ENCODE measurements at regions not wholly inside any gene's neighbourhood (a gene's known extent, or its start where the extent isn't known, plus 50 kb on each side); places are given as distances from the start of the nearest gene placed in this dataset.
"Not testable (repeated sequence)": the region's sequence is repeated elsewhere in the genome, so short reads cannot be mapped to it uniquely, and the experiment has no call there.

DNA sequence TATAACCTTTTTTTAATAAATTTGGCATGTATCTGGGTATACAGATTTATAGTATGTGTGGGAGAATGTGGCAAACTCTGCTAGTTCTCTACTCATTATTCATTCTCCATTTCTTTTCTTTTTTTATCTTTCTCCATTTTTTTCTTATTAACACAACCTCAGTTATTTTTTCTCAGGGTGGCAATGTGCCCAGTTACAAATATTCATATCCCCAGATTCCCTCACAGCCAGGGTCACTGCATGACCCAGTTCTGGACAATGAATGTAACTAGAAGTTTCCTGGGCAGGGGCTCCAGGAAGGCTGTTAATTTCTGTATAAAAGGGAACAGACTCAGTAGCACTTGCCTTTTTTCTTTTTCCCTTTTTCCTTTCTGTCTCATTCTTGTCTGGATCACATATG is 95.6 kb downstream of the VCPKMT start:
- no peak for DNase-seq

DNA sequence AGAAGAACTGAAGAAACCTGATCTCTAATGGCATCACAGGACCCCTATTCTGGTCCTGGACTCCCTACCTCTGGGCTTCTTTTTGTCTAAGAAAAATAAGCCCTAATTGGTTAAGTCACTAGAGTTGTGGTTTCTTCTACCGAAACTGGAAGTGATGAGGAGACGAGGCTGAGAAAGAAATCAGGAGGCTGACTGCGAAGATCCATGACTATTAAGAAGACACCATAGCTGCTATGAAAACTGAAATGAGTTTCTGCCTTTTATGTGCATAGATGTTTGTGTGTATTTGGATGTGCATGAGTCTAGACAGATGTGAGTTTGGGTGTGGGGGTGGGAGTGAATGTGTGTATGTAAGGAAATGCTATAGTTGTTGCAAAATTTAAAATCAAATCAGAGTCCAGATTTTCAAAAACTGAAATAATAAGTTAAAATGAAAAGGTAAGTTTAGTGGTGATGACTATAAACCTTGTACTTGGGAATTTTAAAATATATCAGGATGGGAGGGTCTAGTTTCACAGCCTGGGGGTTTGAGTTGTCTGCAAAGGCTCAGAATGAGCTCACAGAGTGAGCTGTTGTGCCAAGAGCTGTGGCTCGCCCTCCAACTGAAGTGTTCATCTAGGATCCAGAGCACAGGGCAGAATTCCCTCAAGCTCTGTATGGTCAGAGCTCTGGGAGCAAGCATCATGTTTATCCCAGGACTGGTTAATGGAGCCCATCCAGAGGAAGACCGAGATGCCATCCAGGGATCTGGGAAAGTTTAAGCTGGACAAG is 94.9 kb downstream of the VCPKMT start:
- peak; percentile 72 for DNase-seq

DNA sequence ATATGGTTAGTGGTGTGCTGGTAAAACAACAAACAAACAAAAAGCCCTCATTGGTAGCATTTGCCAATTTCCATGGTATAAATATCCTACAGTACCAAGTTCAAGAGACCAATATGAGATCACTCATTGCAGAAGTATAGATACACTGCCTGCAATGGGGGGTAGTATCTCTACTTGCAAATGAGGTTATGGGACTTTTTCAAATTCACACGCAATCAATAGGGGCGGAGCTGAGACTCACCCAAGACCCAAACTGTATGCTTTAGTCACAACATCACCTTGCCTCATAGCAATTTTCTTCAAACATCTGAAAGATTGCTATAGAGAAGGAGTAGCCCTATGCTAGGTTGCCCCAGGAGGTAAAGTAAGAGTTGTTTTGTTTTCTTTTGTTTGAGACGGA is 93.7 kb downstream of the VCPKMT start:
- DNase-seq = no peak

DNA sequence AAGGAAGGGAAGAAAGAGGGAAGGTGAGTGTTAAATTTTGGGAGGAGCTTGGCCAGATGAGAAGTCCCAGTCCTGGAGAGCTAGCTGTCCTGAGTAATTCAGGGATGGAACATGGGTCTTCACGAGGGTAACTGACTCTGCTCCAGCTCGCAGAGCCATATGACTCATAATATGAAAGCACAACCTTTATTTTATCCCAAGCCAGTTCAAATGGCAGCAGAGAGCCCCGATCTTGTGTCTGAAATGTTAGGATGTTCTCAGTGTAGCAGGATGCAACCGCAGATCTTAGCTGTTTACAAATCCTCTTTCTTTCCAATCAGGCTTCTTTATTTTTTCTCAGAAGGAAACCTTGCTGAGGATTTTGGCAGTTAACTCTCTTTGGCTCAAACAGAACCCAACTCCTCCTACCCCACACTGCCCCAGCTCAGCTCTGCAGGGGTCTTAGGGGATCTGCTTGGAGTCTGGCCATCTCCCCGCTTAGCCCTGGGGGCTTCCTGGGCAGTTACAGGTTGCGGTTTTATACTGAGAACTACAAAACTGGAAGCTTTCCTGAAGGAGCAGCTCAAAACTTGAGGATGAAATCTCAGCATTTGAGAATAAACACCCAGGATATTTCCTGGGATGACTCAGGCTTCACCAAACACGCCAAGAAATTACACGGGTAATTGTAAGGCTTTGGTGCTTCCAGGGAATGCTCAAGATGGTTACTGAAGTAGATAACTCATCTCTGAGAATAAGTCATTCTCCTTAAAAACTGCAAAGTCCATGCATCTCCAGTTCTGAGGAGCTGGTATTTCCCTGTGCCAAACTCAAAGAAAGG is 92.5 kb downstream of the VCPKMT start:
- no peak for DNase-seq

DNA sequence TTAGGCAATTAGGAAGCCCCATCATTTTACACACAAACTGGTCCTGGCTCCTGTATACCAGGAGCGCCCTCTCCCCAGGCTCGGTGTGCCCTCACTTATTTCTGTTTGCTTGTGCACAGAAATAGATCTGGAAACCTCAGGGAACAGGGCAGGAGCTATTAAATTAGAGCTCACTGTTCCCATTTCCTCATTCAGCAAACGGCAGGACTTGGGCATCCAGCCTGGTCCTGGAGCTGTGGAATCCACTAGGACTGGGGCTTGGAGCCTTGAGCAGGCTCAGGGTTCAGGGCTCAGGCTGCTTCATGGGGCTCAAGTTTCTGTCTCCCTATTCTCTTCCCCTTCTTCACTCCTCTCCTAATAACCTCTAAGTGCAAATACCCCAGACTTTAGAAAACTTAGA is 91.3 kb downstream of the VCPKMT start:
- DNase-seq = no peak

DNA sequence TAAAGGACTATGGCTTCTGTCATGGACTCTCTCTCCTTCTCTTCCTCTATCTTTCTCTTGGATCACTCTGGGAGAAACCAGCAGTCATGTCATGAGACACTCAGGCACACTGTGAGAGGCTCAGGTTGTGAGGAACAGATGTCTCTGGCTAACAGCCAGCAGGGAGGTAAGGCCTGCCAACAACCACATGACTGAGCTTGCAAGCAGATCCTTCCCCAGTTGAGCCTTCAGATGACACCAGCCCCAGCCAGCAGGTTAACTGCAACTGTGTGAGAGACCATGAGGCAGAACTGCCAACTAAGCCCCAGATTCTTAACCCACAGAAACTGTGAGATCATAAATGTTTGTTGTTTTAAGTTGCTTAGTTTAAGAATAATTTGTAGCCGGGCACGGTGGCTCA is 90.6 kb downstream of the VCPKMT start:
- no peak for DNase-seq

- DNase-seq = no peak
Observed at GRCh38 chr14:50026396-50026795, 90.0 kb downstream of the VCPKMT start.

DNA sequence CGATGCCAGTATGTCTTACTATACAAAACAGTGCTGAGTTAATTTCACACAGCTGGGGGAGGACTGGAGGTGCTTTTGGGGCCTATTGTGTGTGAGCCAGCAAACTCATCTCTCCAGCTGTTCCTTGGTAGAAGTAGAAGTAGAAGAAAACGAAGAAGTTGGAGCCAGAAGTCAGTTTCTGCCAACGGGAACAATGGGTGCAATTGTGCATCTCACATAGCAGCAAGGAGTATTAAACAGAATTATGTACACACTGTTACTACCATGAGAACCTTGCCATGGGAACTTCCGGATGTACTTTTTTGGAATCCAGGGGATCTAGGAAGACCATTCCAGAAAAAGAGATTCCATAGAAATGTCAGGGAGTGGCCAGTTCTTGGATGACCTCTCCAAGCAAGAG is 88.6 kb downstream of the VCPKMT start:
- no peak for DNase-seq

- DNase-seq = no peak
Observed at GRCh38 chr14:50028458-50028857, 87.9 kb downstream of the VCPKMT start.

DNA sequence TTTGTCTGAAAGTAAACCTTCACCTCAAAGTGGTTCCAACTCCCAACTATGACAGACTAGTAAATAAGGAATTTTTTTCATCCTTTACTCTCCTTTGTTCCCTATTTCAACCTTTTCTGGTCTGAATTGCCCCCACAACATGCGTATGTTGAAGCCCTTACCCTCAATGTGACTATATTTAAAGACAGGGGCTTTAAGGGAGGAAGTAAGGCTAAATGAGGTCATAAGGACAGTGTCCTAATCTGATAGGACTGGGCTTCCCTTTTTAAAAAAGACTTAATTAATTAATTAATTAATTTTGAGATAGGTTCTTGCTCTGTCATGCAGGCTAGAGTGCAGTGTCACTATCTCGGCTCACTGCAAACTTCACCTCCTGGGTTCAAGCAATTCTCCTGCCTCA is 86.3 kb downstream of the VCPKMT start:
- DNase-seq = peak; percentile 45

GRCh38 chr14:50030911-50031310 is 85.5 kb downstream of the VCPKMT start:
- DNase-seq = not testable (repeated sequence)

- DNase-seq = no peak
Observed at GRCh38 chr14:50031602-50032313, 84.6 kb downstream of the VCPKMT start.

DNA sequence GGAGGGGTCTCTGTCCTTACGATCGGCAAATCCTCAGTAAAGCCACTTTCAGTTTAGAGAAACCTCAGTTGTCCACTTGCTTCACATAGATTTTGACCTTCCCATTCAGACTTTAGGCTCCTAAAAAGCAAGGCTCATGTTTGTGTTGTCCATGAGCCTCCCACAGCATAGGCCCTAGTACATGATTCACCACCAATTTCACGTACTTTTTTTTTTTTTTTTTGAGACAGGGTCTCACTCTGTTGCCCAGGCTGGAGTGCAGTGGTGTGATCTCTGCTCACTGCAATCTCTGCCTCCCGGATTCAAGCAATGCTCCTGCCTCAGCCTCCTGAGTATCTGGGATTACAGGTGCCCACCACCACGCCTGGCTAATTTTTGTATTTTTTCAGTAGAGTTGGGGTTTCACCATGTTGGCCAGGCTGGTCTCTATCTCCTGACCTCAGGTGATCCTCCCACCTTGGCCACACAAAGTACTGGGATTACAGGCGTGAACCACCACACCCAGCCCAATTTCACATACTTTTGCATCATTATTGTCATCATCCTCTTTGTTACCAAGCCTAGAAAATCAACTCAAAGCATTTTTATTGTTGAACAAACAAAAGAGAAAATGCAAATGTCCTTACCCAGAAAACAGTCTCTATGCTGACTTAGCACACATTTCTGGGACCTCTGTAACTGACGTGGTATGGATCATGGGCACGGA is 83.8 kb downstream of the VCPKMT start:
- DNase-seq = not testable (repeated sequence)

- no peak for DNase-seq
Observed at GRCh38 chr14:50035214-50035613, 81.2 kb downstream of the VCPKMT start.

DNA sequence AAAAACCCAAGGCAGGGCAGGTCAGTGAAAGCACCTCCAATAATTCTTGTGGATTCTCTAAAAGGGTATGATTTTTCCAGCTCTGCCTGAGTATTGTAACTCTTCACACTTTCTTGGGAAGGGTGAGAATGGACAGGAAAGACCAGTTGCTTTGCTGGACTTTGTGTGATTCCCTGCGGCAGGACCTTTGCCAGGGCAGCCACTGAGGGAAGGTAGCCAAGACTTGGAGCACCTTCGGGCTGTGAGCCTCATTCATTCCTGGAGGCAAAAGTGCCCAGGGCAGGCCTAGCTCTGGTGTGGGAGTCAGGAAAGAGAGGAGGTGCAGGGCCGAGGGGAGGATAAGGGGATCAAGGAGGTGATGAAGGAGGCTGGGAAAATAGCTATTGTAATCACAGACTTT is 80.2 kb downstream of the VCPKMT start:
- DNase-seq = no peak

DNA sequence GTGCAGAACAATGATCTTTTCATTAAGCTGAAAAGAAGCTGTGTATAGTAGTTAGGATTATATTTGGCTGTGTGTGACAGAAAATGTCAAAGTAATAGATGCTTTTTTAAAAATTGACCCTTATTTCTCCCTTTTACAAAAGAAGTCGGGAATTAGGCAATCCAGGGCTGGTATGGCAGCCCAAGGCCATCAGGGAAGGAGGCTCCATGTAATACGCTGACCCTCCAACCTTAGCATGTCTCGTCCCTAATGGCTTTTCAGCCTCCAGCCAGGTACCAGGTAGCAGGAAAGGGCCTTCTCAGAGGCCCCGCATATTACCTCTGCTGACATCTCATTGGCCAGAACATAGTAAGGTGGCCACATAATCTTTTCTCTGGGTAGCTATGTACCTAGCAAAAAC is 79.7 kb downstream of the VCPKMT start:
- no peak for DNase-seq

DNA sequence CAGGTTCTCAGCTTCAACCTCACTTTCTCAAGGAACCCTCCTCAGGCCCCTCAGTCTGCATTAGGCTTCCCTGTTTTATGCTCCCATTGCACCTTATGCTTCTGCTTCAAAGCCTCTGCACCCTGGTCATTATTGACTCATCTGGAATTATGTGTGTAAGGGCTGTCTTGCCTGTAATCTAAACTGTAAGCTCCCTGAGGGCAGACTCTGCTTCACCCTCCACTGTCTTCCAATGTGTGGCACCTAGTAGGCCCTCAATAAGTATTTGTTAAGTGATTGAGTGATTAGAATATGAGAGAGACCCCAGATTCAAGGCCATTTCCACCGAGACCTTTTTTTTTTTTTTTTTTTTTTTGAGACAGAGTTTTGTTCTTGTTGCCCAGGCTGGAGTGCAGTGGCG is 79.1 kb downstream of the VCPKMT start:
- DNase-seq = no peak

GRCh38 chr14:50037852-50038251 is 78.5 kb downstream of the VCPKMT start:
- DNase-seq = peak; percentile 76

- DNase-seq = peak; percentile 99
Observed at GRCh38 chr14:50038398-50039119, 77.8 kb downstream of the VCPKMT start.

GRCh38 chr14:50039120-50039517 is 77.3 kb downstream of the VCPKMT start:
- no peak for DNase-seq

DNA sequence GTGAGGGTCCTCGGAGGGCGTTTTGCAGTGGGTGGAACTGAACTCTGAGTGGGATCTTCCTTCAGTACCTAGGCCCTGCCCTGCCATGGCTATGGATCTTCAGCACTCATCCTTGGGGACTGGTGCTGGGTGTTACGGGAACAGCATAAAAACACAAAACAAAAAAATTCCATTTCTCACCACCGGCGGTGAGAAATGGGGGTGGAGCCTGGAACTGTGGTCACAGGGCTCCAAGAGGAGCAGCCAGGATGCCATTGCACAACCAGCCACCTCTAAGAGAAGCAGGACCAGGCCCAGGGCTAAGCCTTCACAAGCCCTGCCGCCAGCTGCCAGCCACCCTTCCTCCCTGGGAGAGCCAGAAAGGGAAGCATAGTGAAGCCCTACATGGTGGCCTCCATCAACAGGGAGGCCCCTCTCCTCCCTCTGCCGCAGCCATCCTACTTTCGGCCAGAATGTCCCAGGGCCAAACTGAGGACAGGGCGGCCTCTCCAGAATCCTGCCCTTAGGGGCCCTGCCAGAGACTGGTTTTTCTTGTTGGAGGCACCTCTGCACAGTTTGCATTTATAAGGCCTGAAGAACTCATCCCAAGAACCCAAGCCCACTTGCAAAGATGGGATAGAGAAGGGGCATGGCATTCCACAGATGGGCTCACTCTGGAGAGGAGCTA is 76.5 kb downstream of the VCPKMT start:
- peak; percentile 95 for DNase-seq

GRCh38 chr14:50040401-50040775 is 76.0 kb downstream of the VCPKMT start:
- peak; percentile 84 for DNase-seq
